HG03175 (cell line): ENCODE measurements at regions not wholly inside any gene's neighbourhood (a gene's known extent, or its start where the extent isn't known, plus 50 kb on each side); places are given as distances from the start of the nearest gene placed in this dataset.
"Not testable (repeated sequence)": the region's sequence is repeated elsewhere in the genome, so short reads cannot be mapped to it uniquely, and the experiment has no call there.

ENCODE experiments used
- ATAC-seq: cut with Tn5 transposase; IDR thresholded peaks from one replicate; pipeline ENCODE4 v1.9.1; 2021; ENCODE audit warnings: mild to moderate bottlenecking, moderate library complexity; ENCODE audit not compliant: unreplicated experiment

GRCh38 chr6:99668036-99668705 is 61.5 kb downstream of the PRDM13 start:
- ATAC-seq = no peak

GRCh38 chr6:99689916-99690685 is 83.5 kb downstream of the PRDM13 start:
- ATAC-seq = no peak

- not testable (repeated sequence) for ATAC-seq
These were observed 95.7 kb downstream of the PRDM13 start for GRCh38 chr6:99702287-99702686.

GRCh38 chr6:99709062-99709461 is 102.4 kb downstream of the PRDM13 start:
- no peak for ATAC-seq

GRCh38 chr6:99711302-99711701 is 104.7 kb downstream of the PRDM13 start:
- ATAC-seq = no peak

GRCh38 chr6:99711925-99712324 is 105.3 kb downstream of the PRDM13 start:
- no peak for ATAC-seq

- no peak for ATAC-seq
These were observed 105.9 kb downstream of the PRDM13 start for GRCh38 chr6:99712519-99712918.

GRCh38 chr6:99722043-99722442 is 115.4 kb downstream of the PRDM13 start:
- not testable (repeated sequence) for ATAC-seq

GRCh38 chr6:99730237-99730636 is 123.6 kb downstream of the PRDM13 start:
- ATAC-seq = not testable (repeated sequence)

- ATAC-seq = no peak
These were observed 129.7 kb downstream of the PRDM13 start for GRCh38 chr6:99736302-99736701.

- ATAC-seq = no peak
These were observed 132.9 kb downstream of the PRDM13 start for GRCh38 chr6:99739526-99739925.

GRCh38 chr6:99741092-99741491 is 134.5 kb downstream of the PRDM13 start:
- no peak for ATAC-seq

GRCh38 chr6:99743647-99744046 is 137.0 kb downstream of the PRDM13 start:
- ATAC-seq = no peak

- ATAC-seq = no peak
These were observed 139.0 kb downstream of the PRDM13 start for GRCh38 chr6:99745651-99746050.

- ATAC-seq = peak; percentile 94
These were observed 139.7 kb downstream of the PRDM13 start for GRCh38 chr6:99746261-99746895.

- ATAC-seq = no peak
These were observed 155.1 kb downstream of the PRDM13 start for GRCh38 chr6:99761711-99762110.

- no peak for ATAC-seq
These were observed 161.5 kb downstream of the PRDM13 start for GRCh38 chr6:99768166-99768565.

GRCh38 chr6:99779631-99780555 is 173.3 kb downstream of the PRDM13 start:
- no peak for ATAC-seq

- no peak for ATAC-seq
These were observed 173.9 kb downstream of the PRDM13 start for GRCh38 chr6:99780556-99780885.

- ATAC-seq = no peak
These were observed 183.1 kb downstream of the PRDM13 start for GRCh38 chr6:99789767-99790166.

- ATAC-seq = no peak
These were observed 184.0 kb downstream of the PRDM13 start for GRCh38 chr6:99790679-99791078.
